ENCODE measurements at regions not wholly inside any gene's neighbourhood (a gene's known extent, or its start where the extent isn't known, plus 50 kb on each side); places are given as distances from the start of the nearest gene placed in this dataset.

GRCh38 chr2:6310256-6311215 lies 555.2 kb downstream of the CMPK2 start:
- DNase-seq (no peak), ATAC-seq (ENCODE audit: insufficient read depth, low read depth) (no peak)
- Histone ChIP-seq H3K27ac (ENCODE audit: low read length) (no peak overlapping the region), H3K27me3 (ENCODE audit: insufficient read depth, low read length, poor library complexity) (peaks cover 3% of the 10 kb centered on the region), H3K4me2 (ENCODE audit: insufficient read depth, low read length) (no peak overlapping the region), H3K79me2 (ENCODE audit: insufficient read depth, low read length) (no peaks in the 10 kb centered on the region), H3K36me3 (ENCODE audit: insufficient read depth, low read length) (no peaks in the 10 kb centered on the region), H3K9ac (ENCODE audit: low read depth, low read length) (no peak overlapping the region), H3K4me3 (ENCODE audit: low read depth in 1 of 2, low read length in 2 of 2) (no peak overlapping the region), H3K4me1 (ENCODE audit: insufficient read depth, low read length) (no peaks in the 10 kb centered on the region), H4K20me1 (ENCODE audit: insufficient read depth, low read length) (no peaks in the 10 kb centered on the region), H3K9me3 (ENCODE audit: insufficient read depth, low read length, severe bottlenecking) (no peaks in the 10 kb centered on the region), H2AFZ (ENCODE audit: low read depth, low read length) (no peak overlapping the region)
- no peak for TF ChIP-seq EZH2 (IDR thresholded peaks at IDR 0.05; ENCODE audit: borderline replicate concordance, low read depth, low read length, severe bottlenecking)
- TF ChIP-seq CTCF (IDR thresholded peaks at IDR 0.05; ENCODE audit: borderline replicate concordance, extremely low read depth, low read length, poor library complexity, severe bottlenecking), result no peak

DNA sequence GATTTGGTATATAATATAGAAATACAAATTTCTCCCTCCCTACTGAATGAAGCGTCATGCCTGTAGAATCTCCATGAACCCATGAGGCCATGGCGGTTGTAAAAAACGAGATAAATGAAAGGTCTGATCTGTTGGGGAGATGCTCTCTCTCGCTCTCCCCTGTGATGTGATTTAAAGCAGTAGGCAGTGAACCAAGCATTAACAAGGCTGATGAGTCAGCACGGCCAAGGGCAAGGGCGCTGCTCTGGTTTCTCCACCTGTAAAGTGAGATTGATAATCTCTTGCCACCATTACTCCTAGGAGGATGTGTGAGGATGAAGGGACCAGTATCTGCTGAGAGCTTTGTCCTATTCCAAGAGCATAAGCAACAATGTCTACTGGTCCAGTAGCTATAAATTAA lies 553.3 kb downstream of the CMPK2 start:
- ATAC-seq (ENCODE audit: insufficient read depth, low read depth) (no peak), DNase-seq (no peak)
- Histone ChIP-seq H3K4me3 (ENCODE audit: low read depth in 1 of 2, low read length in 2 of 2) (no peak overlapping the region), H3K4me1 (ENCODE audit: insufficient read depth, low read length) (no peaks in the 10 kb centered on the region), H4K20me1 (ENCODE audit: insufficient read depth, low read length) (no peaks in the 10 kb centered on the region), H3K9ac (ENCODE audit: low read depth, low read length) (no peak overlapping the region), H2AFZ (ENCODE audit: low read depth, low read length) (no peak overlapping the region), H3K4me2 (ENCODE audit: insufficient read depth, low read length) (no peak overlapping the region), H3K27ac (ENCODE audit: low read length) (no peak overlapping the region), H3K36me3 (ENCODE audit: insufficient read depth, low read length) (no peaks in the 10 kb centered on the region), H3K9me3 (ENCODE audit: insufficient read depth, low read length, severe bottlenecking) (no peaks in the 10 kb centered on the region), H3K27me3 (ENCODE audit: insufficient read depth, low read length, poor library complexity) (peaks cover 3% of the 10 kb centered on the region), H3K79me2 (ENCODE audit: insufficient read depth, low read length) (no peaks in the 10 kb centered on the region)
- TF ChIP-seq EZH2 (IDR thresholded peaks at IDR 0.05; ENCODE audit: borderline replicate concordance, low read depth, low read length, severe bottlenecking) (no peak), CTCF (IDR thresholded peaks at IDR 0.05; ENCODE audit: borderline replicate concordance, extremely low read depth, low read length, poor library complexity, severe bottlenecking) (no peak)

DNA sequence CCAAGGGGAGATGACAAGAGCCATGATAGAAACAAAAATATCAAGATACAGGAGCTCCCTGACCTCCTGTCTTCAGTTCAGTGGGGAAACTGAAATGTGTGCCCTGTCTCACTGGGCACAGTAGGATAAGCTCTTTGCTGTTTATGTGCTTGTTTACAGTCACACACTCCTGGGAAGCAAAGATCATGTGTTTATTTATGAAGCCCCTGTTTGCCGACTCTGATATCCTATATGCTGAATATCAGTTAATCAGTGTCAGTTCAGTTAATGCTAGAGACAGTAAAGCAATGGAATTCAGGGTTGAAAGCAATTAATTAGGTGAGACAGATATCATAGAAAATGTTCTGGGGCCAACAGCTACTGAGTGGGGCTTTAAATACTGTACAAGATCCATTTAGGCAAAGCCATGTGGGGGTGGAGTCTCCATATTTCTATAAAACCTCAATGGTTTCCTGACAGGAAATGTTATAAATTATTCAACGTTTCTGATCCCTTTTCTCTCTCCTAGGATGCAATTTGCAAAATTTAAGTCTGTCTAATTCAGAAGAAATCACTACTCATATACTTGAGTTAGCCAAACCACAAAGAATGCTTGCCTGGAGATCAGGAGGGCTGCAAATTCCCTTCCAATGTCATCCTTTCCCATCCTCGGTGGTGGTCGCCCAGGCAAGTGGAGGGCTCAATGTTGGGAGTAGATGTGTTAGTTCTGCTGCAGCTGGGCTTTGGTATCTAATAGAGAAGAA lies 551.3 kb downstream of the CMPK2 start:
- no peak overlapping the region for H3K27ac ChIP-seq (ENCODE audit: low read length)
- H3K79me2 ChIP-seq (ENCODE audit: insufficient read depth, low read length), result no peaks in the 10 kb centered on the region
- H3K4me3 ChIP-seq (ENCODE audit: low read depth in 1 of 2, low read length in 2 of 2), result no peak overlapping the region
- no peaks in the 10 kb centered on the region for H3K9me3 ChIP-seq (ENCODE audit: insufficient read depth, low read length, severe bottlenecking)
- no peak for ATAC-seq (ENCODE audit: insufficient read depth, low read depth)
- H2AFZ ChIP-seq (ENCODE audit: low read depth, low read length), result no peak overlapping the region
- H3K9ac ChIP-seq (ENCODE audit: low read depth, low read length), result no peak overlapping the region
- no peak for DNase-seq
- no peak overlapping the region for H3K4me2 ChIP-seq (ENCODE audit: insufficient read depth, low read length)
- H3K27me3 ChIP-seq (ENCODE audit: insufficient read depth, low read length, poor library complexity), result peaks cover 3% of the 10 kb centered on the region
- TF ChIP-seq EZH2 (IDR thresholded peaks at IDR 0.05; ENCODE audit: borderline replicate concordance, low read depth, low read length, severe bottlenecking) (no peak), CTCF (IDR thresholded peaks at IDR 0.05; ENCODE audit: borderline replicate concordance, extremely low read depth, low read length, poor library complexity, severe bottlenecking) (no peak)
- H3K4me1 ChIP-seq (ENCODE audit: insufficient read depth, low read length), result no peaks in the 10 kb centered on the region
- H4K20me1 ChIP-seq (ENCODE audit: insufficient read depth, low read length), result no peaks in the 10 kb centered on the region
- no peaks in the 10 kb centered on the region for H3K36me3 ChIP-seq (ENCODE audit: insufficient read depth, low read length)
